ENCODE measurements at regions not wholly inside any gene's neighbourhood (a gene's known extent, or its start where the extent isn't known, plus 50 kb on each side); places are given as distances from the start of the nearest gene placed in this dataset.
A peak's percentile ranks its signal among the peaks of the same experiment; 100 is the strongest.
"Not testable (repeated sequence)": the region's sequence is repeated elsewhere in the genome, so short reads cannot be mapped to it uniquely, and the experiment has no call there.

DNA sequence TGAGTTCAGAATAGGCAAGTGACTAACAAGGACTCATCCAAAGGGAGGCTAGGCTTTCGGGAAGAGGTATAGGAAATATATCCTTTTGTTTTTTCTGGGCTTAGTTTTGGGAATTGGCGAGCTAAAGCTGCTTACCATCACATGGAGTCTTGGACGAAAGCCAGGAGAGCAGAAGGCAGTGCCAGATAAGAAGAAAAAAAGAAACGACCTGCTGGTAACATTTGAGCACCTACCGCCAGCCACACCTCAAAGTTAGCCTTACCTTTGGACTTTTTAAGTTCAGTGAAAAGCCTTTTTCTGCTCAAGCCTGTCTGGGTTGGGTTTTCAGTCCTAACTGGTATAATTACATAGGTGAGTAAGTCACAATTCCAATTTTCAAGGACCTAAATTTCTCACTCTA lies 85.1 kb upstream of the LCORL start:
- in situ Hi-C loops (cut with MboI; ENCODE audit: low pct_unique_long_range_greater_than_20kb in 2 of 9, low sequenced_read_pairs in 9 of 9, unreplicated experiment in 9 of 9) = no loop called here
- WGBS, 10 experiments = 13 to 82% (median 69%) methylated on average over 2 to 5 of the region's 5 CpGs
- no peak for ATAC-seq (replicated peaks in 6 of 8)
- Histone ChIP-seq H3K4me1 (replicated peaks in 1 of 2) (peaks cover 0 to 7% of the 10 kb centered on the region in 2 donors), H3K4me3 (no peak overlapping the region), H3K27ac (no peak overlapping the region)

GRCh38 chr4:18105030-18106011 lies 83.8 kb upstream of the LCORL start:
- Histone ChIP-seq H3K27ac (no peak overlapping the region), H3K4me3 (no peak overlapping the region), H3K4me1 (replicated peaks in 1 of 2) (peaks cover 0 to 7% of the 10 kb centered on the region in 2 donors)
- in situ Hi-C loops (cut with MboI; ENCODE audit: low pct_unique_long_range_greater_than_20kb in 2 of 9, low sequenced_read_pairs in 9 of 9, unreplicated experiment in 9 of 9) = no loop called here
- peak in 1 of 8 experiments; percentile 46 for ATAC-seq (replicated peaks in 6 of 8)
- WGBS, 10 experiments = 7 to 100% (median 68%) methylated on average over 2 to 4 of the region's 4 CpGs; no CpG with 5 or more reads in 1 of the 10 experiments

DNA sequence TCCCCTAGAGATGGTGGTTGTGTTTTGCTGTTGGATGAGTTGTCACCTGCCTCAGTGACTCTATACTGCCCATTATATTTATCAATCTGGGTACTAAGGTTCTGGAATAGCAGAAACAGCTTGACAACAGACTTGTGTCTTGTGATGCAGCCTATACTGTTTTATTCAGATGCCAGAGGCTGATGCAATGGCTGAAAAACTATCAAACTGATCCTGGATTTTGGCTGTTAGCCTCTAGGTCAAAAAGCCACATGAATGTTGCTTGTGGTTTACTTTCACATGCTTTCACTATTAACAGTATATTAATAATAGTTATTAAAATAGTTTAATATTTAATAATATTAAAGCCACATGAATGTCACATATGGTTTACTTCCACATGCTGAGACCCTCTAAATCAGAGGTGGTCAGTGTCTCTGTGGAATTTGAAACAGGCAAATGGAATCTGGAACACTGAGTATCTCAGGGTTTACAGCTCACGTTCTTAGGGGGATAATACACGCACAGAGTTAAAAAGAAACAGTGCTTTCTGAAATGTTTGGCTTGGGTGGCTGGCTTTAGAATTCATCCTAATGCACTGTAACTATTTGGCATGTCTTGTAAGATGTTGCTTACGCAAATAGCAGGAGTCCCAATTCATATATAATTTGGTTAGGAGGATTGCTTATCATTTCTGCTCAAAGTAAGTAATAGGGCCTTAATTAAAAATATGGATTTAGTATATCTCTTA lies 82.5 kb upstream of the LCORL start:
- in situ Hi-C loops (cut with MboI; ENCODE audit: low pct_unique_long_range_greater_than_20kb in 2 of 9, low sequenced_read_pairs in 9 of 9, unreplicated experiment in 9 of 9) = no loop called here
- ATAC-seq (replicated peaks in 6 of 8) = no peak
- 42 to 100% (median 90%) methylated on average over 1 to 3 of the region's 3 CpGs; no CpG with 5 or more reads in 3 of the 10 experiments for WGBS, 10 experiments
- Histone ChIP-seq H3K4me1 (replicated peaks in 1 of 2) (peaks cover 0 to 7% of the 10 kb centered on the region in 2 donors), H3K4me3 (no peak overlapping the region), H3K27ac (no peak overlapping the region)

- ATAC-seq (replicated peaks in 6 of 8) = no peak
- Histone ChIP-seq H3K27ac (no peak overlapping the region), H3K4me1 (replicated peaks in 1 of 2) (peaks cover 0 to 7% of the 10 kb centered on the region in 2 donors), H3K4me3 (no peak overlapping the region)
- in situ Hi-C loops (cut with MboI; ENCODE audit: low pct_unique_long_range_greater_than_20kb in 2 of 9, low sequenced_read_pairs in 9 of 9, unreplicated experiment in 9 of 9) = no loop called here
- WGBS, 10 experiments = 3 to 100% (median 47%) methylated on average over 1 to 4 of the region's 4 CpGs; no CpG with 5 or more reads in 2 of the 10 experiments
These were observed 79.1 kb upstream of the LCORL start for GRCh38 chr4:18100657-18101056.

- ATAC-seq (replicated peaks in 6 of 8); H3K4me3 ChIP-seq; in situ Hi-C loops (cut with MboI; ENCODE audit: low pct_unique_long_range_greater_than_20kb in 2 of 9, low sequenced_read_pairs in 9 of 9, unreplicated experiment in 9 of 9); H3K27ac ChIP-seq; H3K4me1 ChIP-seq (replicated peaks in 1 of 2): not testable (repeated sequence)
- WGBS, 10 experiments = 3 to 73% (median 53%) methylated on average over 1 to 5 of the region's 6 CpGs; no CpG with 5 or more reads in 6 of the 10 experiments
These were observed 68.9 kb upstream of the LCORL start for GRCh38 chr4:18090447-18090846.

- Histone ChIP-seq H3K27ac (no peak overlapping the region), H3K4me3 (no peak overlapping the region), H3K4me1 (replicated peaks in 1 of 2) (no peaks in the 10 kb centered on the region)
- in situ Hi-C loops (cut with MboI; ENCODE audit: low pct_unique_long_range_greater_than_20kb in 2 of 9, low sequenced_read_pairs in 9 of 9, unreplicated experiment in 9 of 9) = no loop called here
- ATAC-seq (replicated peaks in 6 of 8) = no peak
These were observed 60.7 kb upstream of the LCORL start for GRCh38 chr4:18082236-18082635.

- H3K4me1 ChIP-seq (replicated peaks in 1 of 2) = no peaks in the 10 kb centered on the region
- in situ Hi-C loops (cut with MboI; ENCODE audit: low pct_unique_long_range_greater_than_20kb in 2 of 9, low sequenced_read_pairs in 9 of 9, unreplicated experiment in 9 of 9) = no loop called here
- 13 to 97% (median 63%) methylated on average over 2 to 3 of the region's 3 CpGs; no CpG with 5 or more reads in 6 of the 10 experiments for WGBS, 10 experiments
- H3K27ac ChIP-seq = no peak overlapping the region
- ATAC-seq (replicated peaks in 6 of 8) = no peak
- H3K4me3 ChIP-seq = no peak overlapping the region
These were observed 60.2 kb upstream of the LCORL start for GRCh38 chr4:18081708-18082107.

- Histone ChIP-seq H3K4me3 (no peak overlapping the region), H3K4me1 (replicated peaks in 1 of 2) (no peaks in the 10 kb centered on the region), H3K27ac (no peak overlapping the region)
- in situ Hi-C loops (cut with MboI; ENCODE audit: low pct_unique_long_range_greater_than_20kb in 2 of 9, low sequenced_read_pairs in 9 of 9, unreplicated experiment in 9 of 9) = no loop called here
- 0 to 100% (median 74%) methylated on average over 1 to 5 of the region's 5 CpGs; no CpG with 5 or more reads in 1 of the 10 experiments for WGBS, 10 experiments
- ATAC-seq (replicated peaks in 6 of 8) = peak in 2 of 8 experiments; percentile 55 to 66
These were observed 56.3 kb upstream of the LCORL start for GRCh38 chr4:18077808-18078207.

- in situ Hi-C loops (cut with MboI; ENCODE audit: low pct_unique_long_range_greater_than_20kb in 2 of 9, low sequenced_read_pairs in 9 of 9, unreplicated experiment in 9 of 9) = no loop called here
- Histone ChIP-seq H3K4me1 (replicated peaks in 1 of 2) (no peaks in the 10 kb centered on the region), H3K4me3 (no peak overlapping the region), H3K27ac (no peak overlapping the region)
- 69 to 100% (median 88%) methylated on average over 1 to 8 of the region's 8 CpGs; no CpG with 5 or more reads in 1 of the 10 experiments for WGBS, 10 experiments
- ATAC-seq (replicated peaks in 6 of 8) = no peak
These were observed 54.4 kb upstream of the LCORL start for GRCh38 chr4:18075823-18076433.

DNA sequence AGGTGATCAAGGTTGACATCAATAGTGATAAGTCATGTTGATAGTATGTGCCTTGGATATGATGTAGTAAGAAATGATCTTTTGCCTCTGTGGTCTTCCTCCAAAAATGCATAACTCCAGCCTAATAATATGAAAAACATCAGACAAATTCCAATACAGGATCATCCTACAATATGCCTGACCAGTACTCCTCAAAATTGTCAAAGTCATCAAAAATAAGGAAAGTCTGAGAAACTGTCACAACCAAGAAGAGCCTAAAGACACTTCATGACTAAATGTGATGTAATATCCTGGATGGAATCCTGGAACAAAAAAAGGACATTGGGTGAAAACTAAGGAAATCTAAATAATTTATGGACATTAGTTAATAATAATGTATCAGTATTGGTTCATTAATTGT lies 50.3 kb upstream of the LCORL start:
- in situ Hi-C loops (cut with MboI; ENCODE audit: low pct_unique_long_range_greater_than_20kb in 2 of 9, low sequenced_read_pairs in 9 of 9, unreplicated experiment in 9 of 9) = no loop called here
- no peak overlapping the region for H3K4me3 ChIP-seq
- no peaks in the 10 kb centered on the region for H3K4me1 ChIP-seq (replicated peaks in 1 of 2)
- no peak for ATAC-seq (replicated peaks in 6 of 8)
- no peak overlapping the region for H3K27ac ChIP-seq

Measured in motor neuron (in vitro differentiated cells).